HEK293T (cell line): ENCODE measurements at regions not wholly inside any gene's neighbourhood (a gene's known extent, or its start where the extent isn't known, plus 50 kb on each side); places are given as distances from the start of the nearest gene placed in this dataset.

ENCODE experiments used
- CTCF ChIA-PET: fragments of 350-600 bp; formaldehyde crosslinking; extraction: SDS; loops from one replicate; lab custom pipeline; 2021; ENCODE audit warnings: antibody characterized with exemption, inconsistent platforms; lab: Yijun Ruan, JAX
- POLR2A ChIA-PET: fragments of 350-600 bp; formaldehyde crosslinking; extraction: SDS; loops from one replicate; lab custom pipeline; 2020; ENCODE audit warnings: antibody characterized with exemption, inconsistent platforms; lab: Yijun Ruan, JAX
- DNase-seq: peaks from one replicate; pipeline ENCODE4 v3.0.0; 2012; ENCODE audit warnings: mixed read lengths; ENCODE audit errors: extremely low spot score
- ARNT ChIP-seq: fragments of 450-650 bp; IDR thresholded peaks from 2 replicates; pipeline ENCODE4 v1.6.1; 2017; ENCODE audit warnings: mild to moderate bottlenecking
- BHLHE40 ChIP-seq: fragments of 450-650 bp; IDR thresholded peaks from 2 replicates; pipeline ENCODE4 v1.6.1; 2016; ENCODE audit warnings: mild to moderate bottlenecking, moderate library complexity, borderline replicate concordance
- CTBP1 ChIP-seq: fragments of 450-650 bp; IDR thresholded peaks from 2 replicates; pipeline ENCODE4 v1.6.1; 2016; ENCODE audit warnings: borderline replicate concordance
- ELF4 ChIP-seq: fragments of 450-650 bp; IDR thresholded peaks from 2 replicates; pipeline ENCODE4 v1.6.1; 2017; ENCODE audit warnings: antibody characterized with exemption
- FOXA1 ChIP-seq: fragments of 450-650 bp; IDR thresholded peaks from 2 replicates; pipeline ENCODE4 v1.6.1; 2016; ENCODE audit warnings: mild to moderate bottlenecking
- FOXK2 ChIP-seq: fragments of 450-650 bp; IDR thresholded peaks from 2 replicates; pipeline ENCODE4 v1.6.1; 2016; ENCODE audit warnings: mild to moderate bottlenecking
- FOXM1 ChIP-seq: fragments of 450-650 bp; IDR thresholded peaks from 2 replicates; pipeline ENCODE4 v1.6.1; 2017; ENCODE audit warnings: mild to moderate bottlenecking, borderline replicate concordance
- HDGF ChIP-seq: fragments of 450-650 bp; IDR thresholded peaks from 2 replicates; pipeline ENCODE4 v1.6.1; 2017; ENCODE audit warnings: antibody characterized with exemption, borderline replicate concordance
- L3MBTL2 ChIP-seq: fragments of 450-650 bp; conservative IDR thresholded peaks from 2 replicates; pipeline ENCODE4 v1.6.1; 2016; ENCODE audit warnings: mild to moderate bottlenecking
- LEF1 ChIP-seq: fragments of 450-650 bp; IDR thresholded peaks from 2 replicates; pipeline ENCODE4 v1.6.1; 2017; ENCODE audit warnings: mild to moderate bottlenecking, borderline replicate concordance
- NFRKB ChIP-seq: fragments of 450-650 bp; IDR thresholded peaks from 2 replicates; pipeline ENCODE4 v1.6.1; 2016; ENCODE audit warnings: mild to moderate bottlenecking, moderate library complexity
- PKNOX1 ChIP-seq: fragments of 450-650 bp; IDR thresholded peaks from 2 replicates; pipeline ENCODE4 v1.6.1; 2016
- SP1 ChIP-seq: fragments of 450-650 bp; IDR thresholded peaks from 2 replicates; pipeline ENCODE4 v1.6.1; 2017
- SUZ12 ChIP-seq: fragments of 450-650 bp; IDR thresholded peaks from 2 replicates; pipeline ENCODE4 v1.6.1; 2016; ENCODE audit warnings: mild to moderate bottlenecking
- TARDBP ChIP-seq: fragments of 450-650 bp; IDR thresholded peaks from 2 replicates; pipeline ENCODE4 v1.6.1; 2016
- ZNF384 ChIP-seq: fragments of 450-650 bp; IDR thresholded peaks from 2 replicates; pipeline ENCODE4 v1.6.1; 2016

GRCh38 chr2:7572450-7572849 lies 655.2 kb downstream of the RNF144A start:
- CTCF ChIA-PET, result no interaction called here
- TF ChIP-seq TARDBP (no peak), SP1 (no peak), FOXA1 (no peak), NFRKB (no peak), HDGF (no peak), LEF1 (no peak), ARNT (no peak), FOXM1 (no peak), FOXK2 (no peak), ELF4 (no peak), ZNF384 (no peak), BHLHE40 (no peak), L3MBTL2 (no peak), PKNOX1 (no peak), CTBP1 (no peak), SUZ12 (no peak)
- DNase-seq, result no peak
- POLR2A ChIA-PET, result no interaction called here

- CTCF ChIA-PET, result no interaction called here
- DNase-seq, result no peak
- no peak for TF ChIP-seq CTBP1
- no peak for TF ChIP-seq LEF1
- no peak for TF ChIP-seq L3MBTL2
- TF ChIP-seq NFRKB, result no peak
- no peak for TF ChIP-seq ELF4
- no peak for TF ChIP-seq TARDBP
- no peak for TF ChIP-seq PKNOX1
- TF ChIP-seq FOXA1, result no peak
- TF ChIP-seq FOXK2, result no peak
- no peak for TF ChIP-seq SUZ12
- no peak for TF ChIP-seq SP1
- TF ChIP-seq BHLHE40, result no peak
- no peak for TF ChIP-seq ARNT
- no peak for TF ChIP-seq HDGF
- TF ChIP-seq ZNF384, result no peak
- no peak for TF ChIP-seq FOXM1
- POLR2A ChIA-PET, result no interaction called here
Measured at GRCh38 chr2:7573166-7573825, 656.1 kb downstream of the RNF144A start.

DNA sequence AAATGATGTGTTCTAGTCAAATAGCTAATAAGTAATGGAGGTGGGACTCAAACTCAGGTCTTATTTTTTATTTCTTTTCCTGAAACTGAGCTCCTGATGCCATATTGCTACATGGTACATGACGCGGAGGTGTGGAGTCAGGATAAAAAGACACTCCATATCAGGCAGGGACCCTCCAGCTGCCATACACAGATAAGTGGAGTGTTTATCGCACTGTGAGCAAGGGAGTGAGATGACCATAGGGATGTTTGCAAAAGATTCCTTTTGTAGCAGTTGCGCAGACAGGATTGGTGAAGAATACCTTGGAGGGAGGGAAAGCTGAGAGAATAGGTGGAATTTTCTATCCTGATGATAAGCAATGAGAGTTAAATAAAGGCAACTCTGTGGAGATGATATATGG lies 657.2 kb downstream of the RNF144A start:
- CTCF ChIA-PET, result no interaction called here
- no peak for TF ChIP-seq TARDBP
- no peak for TF ChIP-seq HDGF
- no peak for TF ChIP-seq ELF4
- TF ChIP-seq SP1, result no peak
- no peak for TF ChIP-seq ZNF384
- no peak for TF ChIP-seq PKNOX1
- no peak for TF ChIP-seq ARNT
- no peak for TF ChIP-seq SUZ12
- no peak for TF ChIP-seq CTBP1
- no peak for TF ChIP-seq FOXA1
- TF ChIP-seq L3MBTL2, result no peak
- TF ChIP-seq FOXM1, result no peak
- TF ChIP-seq FOXK2, result no peak
- no peak for TF ChIP-seq LEF1
- TF ChIP-seq NFRKB, result no peak
- no peak for TF ChIP-seq BHLHE40
- no peak for DNase-seq
- POLR2A ChIA-PET, result no interaction called here

GRCh38 chr2:7577769-7578168 lies 660.6 kb downstream of the RNF144A start:
- POLR2A ChIA-PET, result no interaction called here
- TF ChIP-seq SUZ12 (no peak), TARDBP (no peak), ARNT (no peak), SP1 (no peak), ELF4 (no peak), NFRKB (no peak), ZNF384 (no peak), BHLHE40 (no peak), LEF1 (no peak), FOXA1 (no peak), PKNOX1 (no peak), L3MBTL2 (no peak), CTBP1 (no peak), FOXM1 (no peak), FOXK2 (no peak), HDGF (no peak)
- CTCF ChIA-PET, result interaction anchor here (0.7 kb wide), 1 partner anchor 620 kb away, joined by 3 read pairs; no protein-coding TSS in a partner anchor
- no peak for DNase-seq

DNA sequence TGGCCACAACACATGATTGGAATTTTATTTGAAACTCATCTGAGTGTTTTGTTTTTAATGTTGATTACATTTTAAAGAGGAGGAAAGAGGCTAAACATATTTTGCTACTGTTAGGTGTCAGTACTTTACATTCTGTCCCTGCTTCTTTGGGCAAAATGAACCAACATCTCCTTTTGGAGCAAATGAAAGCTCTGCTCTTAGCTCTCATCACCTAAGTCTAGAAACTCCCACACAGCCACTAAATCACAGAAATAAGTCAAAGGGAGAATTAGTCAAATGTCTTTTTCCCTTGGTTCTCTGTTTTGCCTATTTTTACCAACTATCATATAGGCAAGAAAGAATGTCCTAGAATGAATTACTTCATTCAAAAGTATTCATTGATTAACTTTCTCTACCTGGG lies 666.8 kb downstream of the RNF144A start:
- POLR2A ChIA-PET, result no interaction called here
- no peak for TF ChIP-seq PKNOX1
- no peak for TF ChIP-seq CTBP1
- TF ChIP-seq ARNT, result no peak
- no peak for TF ChIP-seq BHLHE40
- no peak for TF ChIP-seq NFRKB
- no peak for TF ChIP-seq LEF1
- no peak for TF ChIP-seq TARDBP
- no peak for TF ChIP-seq FOXA1
- no peak for TF ChIP-seq SP1
- TF ChIP-seq FOXM1, result no peak
- TF ChIP-seq ZNF384, result no peak
- TF ChIP-seq FOXK2, result no peak
- TF ChIP-seq L3MBTL2, result no peak
- no peak for TF ChIP-seq HDGF
- TF ChIP-seq SUZ12, result no peak
- TF ChIP-seq ELF4, result no peak
- no peak for DNase-seq

More for the DNA sequence above, 666.8 kb downstream of the RNF144A start:
- CTCF ChIA-PET, result no interaction called here
